GM18498 (cell line): ENCODE measurements at regions not wholly inside any gene's neighbourhood (a gene's known extent, or its start where the extent isn't known, plus 50 kb on each side); places are given as distances from the start of the nearest gene placed in this dataset.

ENCODE experiments used
- ATAC-seq: cut with Tn5 transposase; IDR thresholded peaks from one replicate; pipeline ENCODE4 v1.9.1; 2021; ENCODE audit warnings: mild to moderate bottlenecking, moderate library complexity; ENCODE audit not compliant: unreplicated experiment

GRCh38 chr16:86087011-86087895 lies 188.3 kb downstream of the IRF8 start:
- no peak for ATAC-seq

GRCh38 chr16:86087896-86088230 lies 188.9 kb downstream of the IRF8 start:
- no peak for ATAC-seq

- ATAC-seq, result no peak
Observed at GRCh38 chr16:86088287-86088686, 189.3 kb downstream of the IRF8 start.

- ATAC-seq, result no peak
Observed at GRCh38 chr16:86088816-86089215, 189.9 kb downstream of the IRF8 start.

- no peak for ATAC-seq
Observed at GRCh38 chr16:86089334-86089900, 190.5 kb downstream of the IRF8 start.

GRCh38 chr16:86089991-86090390 lies 191.0 kb downstream of the IRF8 start:
- ATAC-seq, result peak; percentile 51

- no peak for ATAC-seq
Observed at GRCh38 chr16:86090461-86091170, 191.7 kb downstream of the IRF8 start.

DNA sequence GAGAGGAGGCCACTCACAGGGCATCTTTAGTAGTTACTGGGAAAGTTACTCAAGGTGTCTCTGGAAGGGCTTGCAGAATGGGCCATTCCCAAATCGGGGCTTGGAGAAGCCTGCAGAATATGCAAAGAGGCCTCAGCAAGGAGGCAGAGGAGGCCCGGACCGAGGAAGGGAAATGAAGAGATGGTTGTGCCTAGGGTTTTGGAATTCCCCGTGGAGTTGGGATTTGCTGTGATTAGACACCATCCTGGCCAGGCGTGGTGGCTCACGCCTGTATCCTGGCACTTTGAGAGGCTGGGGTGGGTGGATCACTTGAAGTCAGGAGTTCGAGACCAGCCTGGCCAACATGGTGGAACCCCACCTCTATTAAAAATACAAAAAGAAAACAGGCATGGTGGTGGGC lies 193.0 kb downstream of the IRF8 start:
- no peak for ATAC-seq

- ATAC-seq, result no peak
Observed at GRCh38 chr16:86092586-86093480, 193.9 kb downstream of the IRF8 start.

DNA sequence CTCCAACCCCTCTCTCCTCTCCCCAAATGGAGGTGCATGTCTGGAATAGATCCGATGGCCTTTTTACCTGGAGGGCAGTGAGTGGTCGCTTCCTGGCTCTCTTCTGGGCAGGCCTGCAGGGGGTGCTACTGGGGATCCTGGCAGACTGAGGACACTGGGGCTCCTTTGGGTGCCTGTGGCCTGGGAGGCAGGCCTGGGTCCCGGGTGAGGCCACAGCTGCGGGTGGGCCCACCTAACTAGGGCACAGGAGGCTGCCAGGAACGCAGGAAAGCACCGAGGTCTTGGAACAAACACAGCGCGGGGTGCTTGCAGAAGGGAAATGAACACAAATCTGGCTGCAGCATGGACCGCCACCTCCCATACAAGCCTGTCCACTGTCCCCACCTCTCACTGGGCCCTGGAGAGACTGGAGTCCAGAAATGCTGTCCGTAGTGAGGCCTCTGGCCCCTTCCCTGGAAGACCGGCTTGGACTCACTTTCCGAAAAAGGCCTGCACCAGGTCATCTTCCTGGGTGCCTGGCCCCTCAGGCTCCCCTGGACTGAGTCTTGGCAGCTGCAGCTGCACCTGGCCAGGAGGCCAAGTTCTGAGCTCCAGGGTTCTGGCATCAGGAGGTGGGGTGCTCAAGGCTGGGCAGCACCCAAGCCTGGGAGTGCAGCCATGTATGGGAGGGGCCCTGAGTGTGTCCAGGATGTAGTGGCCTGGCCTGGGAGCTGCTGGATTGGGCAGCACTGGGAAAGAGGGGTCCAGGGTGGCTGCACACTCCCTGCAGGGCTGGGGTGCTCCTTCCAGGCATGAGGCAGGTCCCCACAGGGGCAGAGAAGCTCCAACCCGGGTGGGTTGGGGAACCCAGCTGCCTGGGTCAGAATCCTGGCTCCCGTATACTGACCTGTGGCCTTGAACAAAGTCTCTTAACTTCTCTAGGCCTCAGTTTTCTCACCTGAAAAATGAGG lies 195.1 kb downstream of the IRF8 start:
- no peak for ATAC-seq

DNA sequence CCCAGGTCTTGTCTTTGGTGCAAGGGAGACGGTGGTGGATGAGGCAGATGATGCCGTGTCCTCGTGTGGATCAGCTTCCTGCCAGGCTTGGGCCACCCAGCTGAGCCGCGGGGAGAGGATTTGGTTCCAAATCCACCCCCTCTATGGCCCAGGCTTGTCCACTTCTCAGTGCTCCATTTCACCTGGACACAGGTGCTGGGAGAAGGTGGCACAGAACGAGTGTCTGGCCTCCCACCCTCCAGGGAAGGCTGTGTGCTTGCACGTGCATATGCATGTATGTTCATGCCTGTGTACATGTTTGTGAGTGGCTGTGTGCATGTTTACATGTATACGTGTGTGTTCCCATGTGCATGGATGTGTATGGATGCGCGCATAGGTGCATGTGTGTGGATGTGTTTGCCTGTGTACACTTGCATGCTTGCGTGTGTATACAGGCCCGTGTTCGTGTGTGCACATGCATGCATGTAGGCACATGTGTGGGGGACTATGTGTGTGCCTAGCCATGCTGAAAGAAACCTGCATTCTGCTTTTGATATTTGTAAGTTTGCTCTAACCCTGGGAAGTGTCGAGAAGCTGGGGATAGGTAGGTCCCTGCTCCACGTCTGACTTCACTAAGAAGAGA lies 196.3 kb downstream of the IRF8 start:
- ATAC-seq, result no peak

GRCh38 chr16:86095906-86096485 lies 197.0 kb downstream of the IRF8 start:
- no peak for ATAC-seq

- ATAC-seq, result no peak
Observed at GRCh38 chr16:86096850-86097249, 197.9 kb downstream of the IRF8 start.

DNA sequence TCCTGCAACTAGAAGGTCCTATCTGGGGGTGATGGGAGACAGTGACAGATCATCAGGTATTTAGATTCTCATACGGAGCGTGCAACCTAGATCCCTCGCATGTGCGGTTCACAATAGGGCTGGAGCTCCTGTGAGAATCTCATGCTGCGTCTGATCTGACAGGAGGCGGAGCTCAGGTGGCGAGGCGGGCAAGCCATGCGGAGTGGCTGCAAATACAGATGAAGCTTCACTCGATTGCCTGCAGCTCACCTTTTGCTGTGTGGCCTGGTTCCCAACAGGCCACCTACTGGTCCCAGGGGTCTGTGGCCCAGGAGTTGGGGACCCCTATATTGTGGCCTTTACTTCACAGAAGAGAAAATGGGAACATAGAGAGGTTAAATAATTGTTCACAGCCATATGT lies 200.4 kb downstream of the IRF8 start:
- ATAC-seq, result no peak

- ATAC-seq, result no peak
Observed at GRCh38 chr16:86100205-86101136, 201.5 kb downstream of the IRF8 start.

DNA sequence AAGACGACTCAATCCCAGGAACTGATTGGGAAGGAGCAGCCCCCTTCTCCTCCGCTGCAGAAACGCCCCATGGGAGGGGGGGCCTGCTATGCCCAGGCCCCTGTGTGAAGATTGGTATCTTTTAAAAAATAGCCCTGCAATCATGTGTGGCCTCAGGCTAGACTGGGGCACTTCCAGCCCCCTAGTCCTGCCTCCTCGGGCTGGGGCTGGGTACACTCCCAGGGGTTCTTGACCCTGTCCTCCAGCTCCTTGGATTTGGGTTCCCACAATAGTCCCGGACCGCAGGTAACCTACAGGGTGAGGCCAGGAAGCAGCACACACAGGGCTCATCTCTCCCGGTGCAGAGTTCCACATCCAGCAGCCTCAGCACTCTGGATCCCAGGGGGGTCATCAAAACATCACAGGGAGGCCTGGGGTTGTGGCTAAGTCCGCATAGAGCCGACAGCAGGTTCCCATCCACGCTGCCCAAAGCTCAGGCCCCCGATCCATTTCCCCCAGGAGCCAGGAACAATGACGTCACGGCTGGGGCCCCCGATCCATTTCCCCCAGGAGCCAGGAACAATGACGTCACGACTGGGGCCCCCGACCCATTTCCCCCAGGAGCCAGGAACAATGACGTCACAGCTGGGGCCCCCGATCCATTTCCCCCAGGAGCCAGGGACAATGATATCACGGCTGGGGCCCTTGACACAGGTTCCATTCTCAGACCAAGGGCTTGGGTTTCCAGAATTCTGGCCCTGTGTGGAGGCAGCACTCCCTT lies 202.4 kb downstream of the IRF8 start:
- no peak for ATAC-seq

GRCh38 chr16:86101897-86102157 lies 202.9 kb downstream of the IRF8 start:
- no peak for ATAC-seq

DNA sequence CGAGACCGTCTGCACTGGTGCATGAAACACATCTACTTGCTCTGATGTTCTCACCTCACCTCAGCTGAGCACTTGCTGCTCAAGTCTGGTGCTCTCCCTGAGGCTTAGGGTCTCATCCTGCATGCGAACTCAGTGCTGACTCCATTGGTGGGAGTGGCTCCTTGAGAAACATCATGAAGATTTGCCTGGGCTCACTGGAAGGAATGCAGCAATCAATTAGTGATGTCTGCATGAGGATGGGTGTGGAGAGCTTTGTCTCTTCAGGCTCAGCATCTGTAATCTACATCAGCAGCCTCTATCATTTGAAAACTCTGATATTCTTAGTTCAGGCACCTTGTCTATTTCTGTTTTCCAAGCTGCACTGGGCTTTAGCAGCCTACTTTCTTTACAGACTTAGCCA lies 204.4 kb downstream of the IRF8 start:
- no peak for ATAC-seq
